ENCODE measurements at regions not wholly inside any gene's neighbourhood (a gene's known extent, or its start where the extent isn't known, plus 50 kb on each side); places are given as distances from the start of the nearest gene placed in this dataset.

GRCh38 chr19:33946535-33947264 is 150.0 kb downstream of the KCTD15 start:
- DNase-seq (ENCODE audit: insufficient read length, low spot score) (no peak), FAIRE-seq (no peak)

DNA sequence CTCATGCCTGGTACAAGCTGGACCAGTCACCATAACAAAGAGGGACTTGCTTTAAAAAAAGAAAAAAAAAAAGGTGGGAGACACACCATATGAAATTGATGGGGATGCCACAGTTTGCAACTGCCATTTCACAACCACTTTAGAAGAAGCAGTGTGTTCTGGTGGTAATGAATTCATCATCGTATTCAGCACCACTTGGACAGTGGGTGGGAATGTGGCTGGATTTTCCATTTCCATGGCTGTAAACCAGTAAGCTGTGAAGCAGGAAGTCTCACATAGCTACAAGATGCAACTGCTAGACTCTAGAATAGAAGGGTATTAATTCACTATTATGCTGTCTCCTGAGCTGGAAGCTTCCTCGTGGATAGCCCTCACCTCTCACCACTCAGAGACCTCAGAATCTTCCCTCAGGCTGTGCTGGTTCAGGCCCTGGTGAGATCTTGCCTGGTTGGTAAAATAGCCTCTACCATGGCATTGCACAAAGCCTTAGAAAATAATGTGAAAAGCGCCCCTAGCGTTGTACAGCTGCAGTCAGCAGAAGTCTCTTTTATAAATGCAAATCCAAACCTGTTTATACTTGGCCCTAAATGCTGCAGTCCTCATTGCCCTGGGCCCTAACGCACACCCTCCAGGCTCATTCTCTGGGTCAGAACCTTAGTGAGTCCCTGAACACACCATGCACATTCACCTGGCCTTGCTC is 150.7 kb downstream of the KCTD15 start:
- DNase-seq (ENCODE audit: insufficient read length, low spot score) (no peak), FAIRE-seq (no peak)

GRCh38 chr19:33948651-33949335 is 152.1 kb downstream of the KCTD15 start:
- FAIRE-seq (no peak), DNase-seq (ENCODE audit: insufficient read length, low spot score) (no peak)

GRCh38 chr19:33950091-33950750 is 153.6 kb downstream of the KCTD15 start:
- FAIRE-seq (no peak), DNase-seq (ENCODE audit: insufficient read length, low spot score) (no peak)

- no peak for FAIRE-seq
- DNase-seq (ENCODE audit: insufficient read length, low spot score): no peak
Measured at GRCh38 chr19:33953023-33953422, 156.4 kb downstream of the KCTD15 start.

- DNase-seq (ENCODE audit: insufficient read length, low spot score) (no peak), FAIRE-seq (no peak)
Measured at GRCh38 chr19:33953592-33953991, 156.9 kb downstream of the KCTD15 start.

DNA sequence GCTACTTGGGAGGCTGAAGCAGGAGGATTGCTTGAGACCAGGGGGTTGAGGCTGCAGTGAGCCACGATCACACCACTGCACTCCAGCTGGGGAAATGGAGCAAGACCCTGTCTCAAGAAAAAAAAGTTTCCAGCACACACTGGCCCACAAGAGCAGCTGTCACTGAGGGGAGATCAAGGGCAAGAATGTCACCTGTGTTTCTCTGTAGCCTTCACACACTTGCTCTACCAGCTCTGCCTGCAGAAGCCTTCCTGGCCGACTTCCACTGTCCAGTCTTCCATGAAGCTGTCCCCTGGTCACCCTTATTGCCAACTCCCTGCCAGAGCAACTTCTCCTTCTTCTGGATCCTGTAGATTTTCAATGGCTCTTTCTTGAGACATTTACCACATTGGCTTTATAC is 158.0 kb downstream of the KCTD15 start:
- no peak for FAIRE-seq
- DNase-seq (ENCODE audit: insufficient read length, low spot score): no peak

- FAIRE-seq (no peak), DNase-seq (ENCODE audit: insufficient read length, low spot score) (no peak)
Measured at GRCh38 chr19:33956941-33957340, 160.3 kb downstream of the KCTD15 start.

GRCh38 chr19:33957804-33958203 is 161.1 kb downstream of the KCTD15 start:
- no peak for DNase-seq (ENCODE audit: insufficient read length, low spot score)
- FAIRE-seq: no peak

DNA sequence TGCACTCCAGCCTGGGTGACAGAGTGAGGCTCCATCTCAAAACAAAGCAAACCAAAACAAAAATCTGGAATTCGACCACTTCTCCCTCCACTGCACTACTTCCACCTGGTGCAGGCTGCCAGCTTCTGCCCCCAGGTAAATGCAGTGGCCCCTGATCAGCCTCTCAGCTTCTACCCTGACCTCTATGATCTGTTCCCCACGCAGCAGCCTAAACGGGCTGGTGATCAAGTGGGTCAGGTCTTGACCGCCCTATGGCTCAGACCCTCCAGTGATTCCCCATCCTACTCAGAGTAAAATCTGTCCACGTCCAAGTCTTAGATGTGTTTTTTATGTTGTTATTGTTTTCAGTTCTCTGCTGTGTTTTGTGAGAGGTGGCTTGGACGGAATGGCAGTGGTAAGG is 163.9 kb downstream of the KCTD15 start:
- DNase-seq (ENCODE audit: insufficient read length, low spot score) (no peak), FAIRE-seq (no peak)

GRCh38 chr19:33962161-33962560 is 165.5 kb downstream of the KCTD15 start:
- DNase-seq (ENCODE audit: insufficient read length, low spot score) (no peak), FAIRE-seq (no peak)

GRCh38 chr19:33963514-33963913 is 166.8 kb downstream of the KCTD15 start:
- no peak for DNase-seq (ENCODE audit: insufficient read length, low spot score)
- FAIRE-seq: no peak

DNA sequence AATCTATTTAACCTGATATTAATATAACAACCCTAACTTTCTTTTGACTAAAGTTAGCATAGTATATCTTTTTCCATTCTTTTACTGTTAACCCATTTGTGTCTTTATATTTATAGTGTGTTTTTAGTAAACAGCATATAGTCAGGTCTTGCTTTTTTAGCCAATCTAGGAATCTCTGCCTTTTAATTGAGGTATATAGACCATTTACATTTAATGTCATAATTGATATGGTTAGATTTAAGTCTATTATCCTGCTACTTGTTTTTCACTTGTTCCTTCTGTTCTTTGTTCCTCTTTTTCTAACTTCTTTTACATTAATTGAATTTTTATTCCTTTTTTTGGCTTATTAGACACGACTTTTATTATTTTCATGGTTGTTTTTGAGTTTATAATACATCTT is 174.4 kb downstream of the KCTD15 start:
- FAIRE-seq (no peak), DNase-seq (ENCODE audit: insufficient read length, low spot score) (no peak)

DNA sequence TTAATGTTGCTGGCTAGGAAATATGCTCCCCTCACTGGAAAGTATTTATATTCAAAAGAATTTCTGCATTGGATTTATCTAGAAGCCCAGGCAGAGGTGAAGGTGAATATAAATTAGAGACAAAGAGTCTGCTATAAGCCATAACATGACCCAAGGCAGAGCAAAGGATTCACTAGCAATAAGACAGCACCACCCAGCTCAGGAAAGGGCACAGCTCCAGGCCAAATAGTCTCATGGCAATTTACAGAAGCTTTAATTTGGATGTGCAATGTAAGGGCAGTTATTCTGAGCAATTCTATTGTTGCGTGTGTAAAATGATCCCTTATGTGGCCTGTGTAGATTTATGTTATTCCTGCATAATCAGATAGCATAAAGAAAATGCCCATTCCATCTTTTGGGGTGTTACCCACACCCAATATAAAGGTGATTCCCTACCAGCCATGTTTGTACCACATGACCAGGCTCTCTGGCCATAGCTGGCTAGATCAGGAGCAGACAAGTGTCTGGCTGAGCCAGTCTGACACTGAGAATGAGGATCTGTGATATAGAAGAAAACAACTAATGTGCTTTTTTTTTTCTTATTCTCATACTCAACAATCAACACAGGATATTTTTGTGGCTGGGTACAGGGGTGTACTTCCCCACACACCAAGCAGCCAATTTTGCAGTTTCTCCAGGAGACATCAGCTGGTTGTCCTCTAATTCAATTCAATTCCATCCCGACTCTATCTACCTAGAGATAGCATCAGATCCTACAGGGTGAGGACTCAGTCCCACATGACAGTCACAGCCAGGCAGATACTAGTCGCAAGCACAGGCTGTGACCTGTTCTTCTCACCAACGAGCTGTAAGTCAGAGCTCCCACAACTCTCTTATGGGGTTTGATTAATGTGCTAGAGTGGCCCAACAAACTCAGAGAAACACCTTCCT is 181.4 kb downstream of the KCTD15 start:
- DNase-seq (ENCODE audit: insufficient read length, low spot score): no peak
- no peak for FAIRE-seq

- no peak for DNase-seq (ENCODE audit: insufficient read length, low spot score)
- no peak for FAIRE-seq
Measured at GRCh38 chr19:33982706-33983105, 186.0 kb downstream of the KCTD15 start.

DNA sequence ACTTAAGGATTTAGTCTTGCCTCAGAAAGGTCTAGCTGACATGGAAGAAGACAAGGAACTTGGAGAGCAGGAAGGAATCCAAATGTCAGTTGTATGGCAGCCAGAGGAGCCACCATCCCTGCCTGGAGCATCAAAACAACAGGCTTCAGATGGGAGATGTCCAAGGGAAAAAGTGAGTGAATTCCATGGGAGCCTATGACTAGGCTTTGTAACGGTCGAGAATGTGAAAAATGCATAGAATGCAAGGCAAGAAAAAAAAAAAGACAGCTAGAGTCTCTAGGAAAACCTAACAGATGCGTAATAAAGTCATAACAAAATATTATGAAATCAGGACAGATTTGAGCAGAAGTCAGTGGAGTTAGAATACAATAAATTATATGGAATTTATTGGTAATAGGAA is 183.7 kb upstream of the LSM14A start:
- no peak for FAIRE-seq
- peak; percentile 23 for DNase-seq (ENCODE audit: insufficient read length, low spot score)

DNA sequence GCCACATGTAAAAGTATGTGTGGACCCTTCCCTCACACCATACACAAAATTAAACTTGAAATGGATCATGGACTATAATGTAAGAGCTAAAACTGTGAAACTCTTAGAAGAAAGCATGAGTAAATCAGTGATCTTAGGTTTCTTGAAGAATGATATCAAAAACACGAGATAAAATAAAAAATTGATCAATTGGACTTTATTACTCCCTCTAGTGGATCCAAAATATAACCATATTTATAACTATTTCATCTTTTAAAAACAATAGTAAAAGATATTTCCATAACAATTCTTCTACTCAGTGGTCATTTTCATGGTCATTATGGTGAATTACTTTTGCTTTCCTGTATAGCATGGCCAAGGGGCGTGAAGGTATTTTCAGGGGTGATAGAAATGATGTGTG is 174.6 kb upstream of the LSM14A start:
- FAIRE-seq: no peak
- DNase-seq (ENCODE audit: insufficient read length, low spot score): no peak

- DNase-seq (ENCODE audit: insufficient read length, low spot score): no peak
- FAIRE-seq: no peak
Measured at GRCh38 chr19:33998302-33998701, 174.0 kb upstream of the LSM14A start.

DNA sequence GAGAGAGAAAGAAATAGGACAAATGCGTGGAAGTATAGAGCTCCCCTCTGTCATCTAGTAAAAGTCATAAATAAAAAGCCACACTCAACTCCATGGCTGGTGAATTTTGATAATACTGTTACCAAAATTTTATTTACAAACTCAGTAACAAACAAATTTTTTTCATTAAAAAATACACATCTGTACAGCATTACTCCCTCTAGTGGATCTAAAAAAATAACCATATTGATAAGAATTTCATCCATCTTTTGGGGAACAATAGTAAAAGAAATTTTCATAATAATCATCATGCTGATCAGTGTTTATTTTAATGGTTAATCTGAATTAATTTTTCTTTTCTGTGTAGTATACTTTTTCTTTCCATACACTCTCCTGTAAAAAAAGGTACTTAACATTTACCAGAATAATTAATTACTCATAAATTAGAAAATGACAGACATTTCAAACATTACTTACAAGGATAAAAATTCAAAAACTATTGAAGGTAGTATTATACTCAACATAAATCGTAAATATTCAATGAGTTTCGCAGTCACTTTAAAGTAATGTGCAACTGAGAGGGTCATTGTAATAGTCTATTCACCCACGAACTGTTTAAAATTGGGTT is 173.5 kb upstream of the LSM14A start:
- DNase-seq (ENCODE audit: insufficient read length, low spot score) (peak; percentile 11), FAIRE-seq (no peak)

DNA sequence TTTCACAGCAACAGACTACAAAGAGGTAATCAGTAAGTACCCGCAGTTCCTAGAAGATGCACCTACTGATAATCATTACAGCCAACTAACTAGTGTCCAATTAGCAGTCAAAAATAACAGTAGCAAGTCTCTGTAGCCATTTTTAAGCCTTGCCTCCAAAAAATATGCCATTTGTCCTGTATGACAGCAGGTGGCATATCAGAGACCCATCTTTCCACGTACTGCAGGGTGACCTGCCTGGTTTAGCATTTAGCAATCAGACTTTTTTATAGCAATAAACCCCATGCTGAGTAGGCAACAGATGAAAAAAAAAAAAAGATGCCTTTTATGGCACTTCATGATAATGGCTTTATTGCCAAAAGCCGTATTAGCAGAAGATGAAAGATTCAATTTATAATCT is 155.3 kb upstream of the LSM14A start:
- DNase-seq (ENCODE audit: insufficient read length, low spot score) (no peak), FAIRE-seq (no peak)
